ENCODE measurements at regions not wholly inside any gene's neighbourhood (a gene's known extent, or its start where the extent isn't known, plus 50 kb on each side); places are given as distances from the start of the nearest gene placed in this dataset.
A peak's percentile ranks its signal among the peaks of the same experiment; 100 is the strongest.

GRCh38 chr5:146940295-146940694 is 61.7 kb upstream of the PPP2R2B start:
- DNase-seq: no peak

- DNase-seq: no peak
These were observed 65.5 kb upstream of the PPP2R2B start for GRCh38 chr5:146944019-146944418.

- DNase-seq: no peak
These were observed 66.4 kb upstream of the PPP2R2B start for GRCh38 chr5:146944764-146945616.

GRCh38 chr5:146945617-146946084 is 67.1 kb upstream of the PPP2R2B start:
- DNase-seq: no peak

GRCh38 chr5:146947181-146947941 is 68.8 kb upstream of the PPP2R2B start:
- peak; percentile 30 for DNase-seq

- no peak for DNase-seq
These were observed 70.1 kb upstream of the PPP2R2B start for GRCh38 chr5:146948666-146949065.

GRCh38 chr5:146952168-146952567 is 73.6 kb upstream of the PPP2R2B start:
- no peak for DNase-seq

GRCh38 chr5:146956217-146956616 is 77.7 kb upstream of the PPP2R2B start:
- no peak for DNase-seq

GRCh38 chr5:146959360-146959759 is 80.8 kb upstream of the PPP2R2B start:
- DNase-seq: no peak

- no peak for DNase-seq
These were observed 84.3 kb upstream of the PPP2R2B start for GRCh38 chr5:146962801-146963355.

GRCh38 chr5:146965761-146966659 is 87.5 kb upstream of the PPP2R2B start:
- peak; percentile 76 for DNase-seq

- DNase-seq: no peak
These were observed 89.1 kb upstream of the PPP2R2B start for GRCh38 chr5:146967646-146968045.

GRCh38 chr5:146971401-146971800 is 92.8 kb upstream of the PPP2R2B start:
- DNase-seq: no peak

GRCh38 chr5:146986469-146986868 is 107.9 kb upstream of the PPP2R2B start:
- DNase-seq: no peak

- no peak for DNase-seq
These were observed 115.4 kb upstream of the PPP2R2B start for GRCh38 chr5:146993876-146994530.

- no peak for DNase-seq
These were observed 117.3 kb upstream of the PPP2R2B start for GRCh38 chr5:146995878-146996277.

GRCh38 chr5:147015405-147015804 is 136.8 kb upstream of the PPP2R2B start:
- no peak for DNase-seq

- no peak for DNase-seq
These were observed 138.6 kb upstream of the PPP2R2B start for GRCh38 chr5:147017191-147017590.

- no peak for DNase-seq
These were observed 139.1 kb upstream of the PPP2R2B start for GRCh38 chr5:147017621-147018020.

GRCh38 chr5:147018812-147019211 is 140.3 kb upstream of the PPP2R2B start:
- no peak for DNase-seq

- no peak for DNase-seq
These were observed 158.2 kb upstream of the PPP2R2B start for GRCh38 chr5:147036691-147037245.
